PC-3 (cell line): ENCODE measurements at regions not wholly inside any gene's neighbourhood (a gene's known extent, or its start where the extent isn't known, plus 50 kb on each side); places are given as distances from the start of the nearest gene placed in this dataset.
"Not testable (repeated sequence)": the region's sequence is repeated elsewhere in the genome, so short reads cannot be mapped to it uniquely, and the experiment has no call there.

Experiments used
- EZH2 ChIP-seq: fragments of 300-600 bp; sonication (generic); IDR thresholded peaks from one replicate; pipeline ENCODE4 v1.6.1; 2017; ENCODE audit warnings: antibody characterized with exemption, mild to moderate bottlenecking, low read length; ENCODE audit not compliant: unreplicated experiment
- EZH2phosphoT487 ChIP-seq: fragments of 300-600 bp; sonication (generic); IDR thresholded peaks from 2 replicates; pipeline ENCODE4 v1.6.1; 2018; ENCODE audit warnings: mild to moderate bottlenecking, antibody characterized with exemption, low read length, borderline replicate concordance
- TF ChIP-seq, protein P1 (sequence below): fragments of 300-600 bp; sonication (generic); conservative IDR thresholded peaks from 2 replicates; pipeline ENCODE4 v1.5.1; 2017; ENCODE audit warnings: antibody characterized with exemption, low read depth, mild to moderate bottlenecking, low read length

DNA sequence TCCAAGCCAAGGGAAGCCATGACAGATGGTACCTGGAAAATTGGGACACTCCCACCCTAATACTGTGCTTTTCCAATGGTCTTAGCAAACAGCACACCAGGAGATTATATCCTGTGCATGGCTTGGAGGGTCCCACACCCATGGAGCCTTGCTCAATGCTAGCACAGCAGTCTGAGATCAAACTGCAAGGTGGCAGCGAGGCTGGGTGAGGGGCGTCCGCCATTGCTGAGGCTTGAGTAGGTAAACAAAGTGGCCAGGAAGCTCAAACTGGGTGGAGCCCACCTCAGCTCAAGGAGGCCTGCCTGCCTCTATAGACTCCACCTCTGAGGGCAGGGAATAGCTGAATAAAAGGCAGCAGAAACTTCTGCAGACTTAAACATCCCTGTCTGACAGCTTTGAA, 124.9 kb upstream of the TMEM260 start:
- TF ChIP-seq EZH2, EZH2phosphoT487: not testable (repeated sequence)
- TF ChIP-seq, protein P1, sequence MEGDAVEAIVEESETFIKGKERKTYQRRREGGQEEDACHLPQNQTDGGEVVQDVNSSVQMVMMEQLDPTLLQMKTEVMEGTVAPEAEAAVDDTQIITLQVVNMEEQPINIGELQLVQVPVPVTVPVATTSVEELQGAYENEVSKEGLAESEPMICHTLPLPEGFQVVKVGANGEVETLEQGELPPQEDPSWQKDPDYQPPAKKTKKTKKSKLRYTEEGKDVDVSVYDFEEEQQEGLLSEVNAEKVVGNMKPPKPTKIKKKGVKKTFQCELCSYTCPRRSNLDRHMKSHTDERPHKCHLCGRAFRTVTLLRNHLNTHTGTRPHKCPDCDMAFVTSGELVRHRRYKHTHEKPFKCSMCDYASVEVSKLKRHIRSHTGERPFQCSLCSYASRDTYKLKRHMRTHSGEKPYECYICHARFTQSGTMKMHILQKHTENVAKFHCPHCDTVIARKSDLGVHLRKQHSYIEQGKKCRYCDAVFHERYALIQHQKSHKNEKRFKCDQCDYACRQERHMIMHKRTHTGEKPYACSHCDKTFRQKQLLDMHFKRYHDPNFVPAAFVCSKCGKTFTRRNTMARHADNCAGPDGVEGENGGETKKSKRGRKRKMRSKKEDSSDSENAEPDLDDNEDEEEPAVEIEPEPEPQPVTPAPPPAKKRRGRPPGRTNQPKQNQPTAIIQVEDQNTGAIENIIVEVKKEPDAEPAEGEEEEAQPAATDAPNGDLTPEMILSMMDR = not testable (repeated sequence)
